Activated CD8-positive, alpha-beta memory T cell treated with anti-CD3 and anti-CD28 coated beads for 36 hours (primary cell): ENCODE measurements at regions not wholly inside any gene's neighbourhood (a gene's known extent, or its start where the extent isn't known, plus 50 kb on each side); places are given as distances from the start of the nearest gene placed in this dataset.
"Not testable (repeated sequence)": the region's sequence is repeated elsewhere in the genome, so short reads cannot be mapped to it uniquely, and the experiment has no call there.

Experiments used
- CTCF ChIA-PET: fragments of 350-600 bp; sonication (Branson Sonifier 250); formaldehyde crosslinking; loops from one replicate; lab custom pipeline; 2021; ENCODE audit warnings: antibody characterized with exemption; lab: Charles Lee
- POLR2A ChIA-PET: fragments of 350-600 bp; sonication (Branson Sonifier 250); formaldehyde crosslinking; loops from one replicate; lab custom pipeline; 2021; ENCODE audit warnings: antibody characterized with exemption; lab: Charles Lee

DNA sequence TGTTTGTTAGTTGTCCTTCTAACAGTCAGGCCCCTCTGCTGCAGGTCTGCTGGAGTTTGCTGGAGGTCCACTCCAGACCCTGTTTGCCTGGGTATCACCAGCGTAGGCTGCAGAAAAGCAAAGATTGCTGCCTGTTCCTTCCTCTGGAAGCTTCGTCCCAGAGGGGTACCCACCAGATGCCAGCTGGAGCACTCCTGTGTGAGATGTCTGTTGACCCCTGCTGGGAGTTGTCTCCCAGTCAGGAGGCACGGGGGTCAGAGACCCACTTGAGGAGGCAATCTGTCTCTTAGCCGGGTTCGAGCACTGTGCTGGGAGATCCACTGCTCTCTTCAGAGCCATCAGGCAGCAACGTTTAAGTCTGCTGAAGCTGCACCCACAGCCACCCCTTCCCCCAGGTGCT, 1356.4 kb downstream of the RPA4 start:
- POLR2A ChIA-PET, CTCF ChIA-PET: not testable (repeated sequence)

DNA sequence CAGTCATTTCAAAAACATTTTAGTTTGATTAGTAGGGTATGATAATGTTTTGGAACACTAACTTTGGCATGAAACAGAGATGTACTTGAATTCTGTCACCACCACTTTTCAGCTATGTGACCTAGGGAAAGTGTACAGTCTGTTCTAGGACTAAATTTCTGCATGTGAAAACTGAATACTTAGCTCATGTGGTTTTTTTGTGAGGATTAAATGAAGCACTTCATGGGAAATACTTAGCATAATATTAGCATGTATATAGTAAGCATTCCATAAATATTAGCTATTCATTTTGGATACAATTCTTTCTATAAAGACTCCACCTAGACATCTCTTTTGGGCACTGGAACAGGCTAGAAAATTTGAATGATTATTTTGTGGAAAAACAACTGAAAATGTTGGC, 1379.4 kb downstream of the RPA4 start:
- ChIA-PET CTCF (interaction anchor here (1.4 kb wide), 1 partner anchor 9 kb away, joined by 4 read pairs; no protein-coding TSS in a partner anchor), POLR2A (no interaction called here)

DNA sequence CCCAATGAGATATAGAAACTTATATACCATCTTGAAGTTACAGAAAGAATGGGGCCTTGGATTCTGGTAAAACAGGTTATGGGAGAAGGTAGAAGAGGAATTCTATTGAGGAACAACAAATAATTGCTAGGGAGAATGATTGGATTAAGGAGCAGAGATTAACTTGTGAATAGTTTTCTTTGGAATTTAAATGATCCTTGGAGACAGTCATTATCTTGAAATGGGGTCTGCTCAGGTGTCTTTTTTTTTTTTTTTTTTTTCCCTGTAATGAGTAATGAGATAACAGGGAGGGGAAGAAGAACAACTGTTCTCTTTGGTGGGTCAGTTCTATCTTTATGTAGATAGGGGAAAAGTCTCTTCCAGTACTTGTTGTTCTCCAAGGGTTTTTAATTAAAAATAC, 1406.0 kb downstream of the RPA4 start:
- POLR2A ChIA-PET, result no interaction called here
- CTCF ChIA-PET, result no interaction called here

DNA sequence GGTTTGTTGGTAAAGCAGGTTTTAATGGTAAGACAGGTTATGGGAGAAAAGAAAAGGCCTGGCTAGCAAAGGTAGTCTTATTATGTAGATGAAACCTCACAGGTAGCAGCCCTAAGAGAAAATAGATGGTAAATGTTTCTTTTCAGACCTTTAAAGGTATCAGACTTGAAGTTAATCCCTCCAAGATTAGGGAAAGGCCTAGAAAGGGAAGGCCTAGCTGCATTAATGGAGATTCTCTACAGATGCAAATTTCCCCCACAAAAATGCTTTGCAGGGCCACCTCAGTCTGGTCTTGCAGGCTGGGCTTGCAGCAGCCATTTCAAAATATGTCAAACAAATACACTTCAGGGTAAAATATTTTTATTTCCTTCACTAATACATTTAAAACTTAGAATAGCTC, 1410.6 kb downstream of the RPA4 start:
- POLR2A ChIA-PET, result no interaction called here
- CTCF ChIA-PET, result no interaction called here

DNA sequence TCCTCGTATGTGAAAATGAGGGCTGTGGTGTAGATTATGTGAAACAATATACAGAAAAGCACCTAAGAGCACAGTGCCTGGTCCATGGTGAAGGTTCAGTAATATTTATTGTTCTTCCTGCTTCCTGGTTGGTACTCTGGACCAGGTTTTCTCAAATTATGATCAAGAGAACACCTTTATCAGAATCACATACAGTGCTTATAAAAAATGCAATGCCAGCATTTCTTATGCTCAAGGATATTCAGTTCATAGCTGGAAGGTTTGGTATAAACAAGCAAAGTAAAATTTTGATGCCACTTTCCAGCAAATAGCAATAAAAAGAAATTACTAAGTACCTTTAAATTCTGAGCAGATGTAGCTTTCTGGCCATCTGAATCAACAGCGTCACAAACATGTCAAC, 1412.4 kb downstream of the RPA4 start:
- ChIA-PET CTCF (no interaction called here), POLR2A (no interaction called here)

DNA sequence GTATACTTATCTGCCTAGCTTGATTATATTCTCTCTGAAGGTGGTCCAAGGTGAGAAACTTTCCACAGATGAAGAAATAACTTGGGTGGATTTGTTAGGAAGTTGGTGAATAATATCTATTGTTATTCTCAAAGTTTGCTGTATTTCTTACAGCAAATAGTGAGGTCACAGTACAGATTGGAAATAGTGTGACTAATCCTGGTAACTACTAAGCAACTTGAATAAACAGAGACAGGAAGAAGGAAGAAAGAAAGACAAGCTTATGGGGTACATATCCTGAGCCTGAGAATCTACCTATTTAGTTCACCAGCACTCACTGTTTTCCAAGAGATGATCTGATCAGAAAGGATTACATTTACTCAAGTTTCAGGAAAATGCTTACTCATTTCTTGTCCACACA, 1416.1 kb downstream of the RPA4 start:
- ChIA-PET POLR2A (no interaction called here), CTCF (no interaction called here)

DNA sequence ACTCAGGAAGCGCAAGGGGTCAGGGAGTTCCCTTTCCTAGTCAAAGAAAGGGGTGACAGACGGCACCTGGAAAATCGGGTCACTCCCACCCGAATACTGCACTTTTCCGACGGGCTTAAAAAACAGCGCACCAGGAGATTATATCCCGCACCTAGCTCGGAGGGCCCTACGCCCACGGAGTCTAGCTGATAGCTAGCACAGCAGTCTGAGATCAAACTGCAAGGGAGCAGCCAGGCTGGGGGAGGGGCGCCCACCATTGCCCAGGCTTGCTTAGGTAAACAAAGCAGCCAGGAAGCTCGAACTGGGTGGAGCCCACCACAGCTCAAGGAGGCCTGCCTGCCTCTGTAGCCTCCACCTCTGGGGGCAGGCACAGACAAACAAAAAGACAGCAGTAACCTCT, 1416.8 kb downstream of the RPA4 start:
- CTCF ChIA-PET, POLR2A ChIA-PET: not testable (repeated sequence)

DNA sequence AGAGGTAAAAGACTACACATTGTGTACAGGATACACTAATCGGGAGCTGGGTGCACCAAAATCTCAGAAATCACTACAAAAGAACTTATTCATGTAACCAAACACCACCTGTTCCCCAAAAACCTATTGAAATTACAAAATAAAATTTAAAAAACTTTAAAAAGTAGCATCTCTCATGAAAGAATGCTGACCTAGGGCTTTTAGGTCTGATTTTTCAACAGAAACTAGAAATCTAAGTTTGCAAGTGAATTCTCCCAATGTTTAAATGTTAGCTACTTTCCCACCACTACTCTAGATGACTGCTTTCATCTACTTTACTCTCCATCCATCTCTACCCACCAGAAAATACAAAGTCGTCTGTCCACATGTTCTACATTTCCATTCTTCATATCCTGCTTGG, 1447.7 kb downstream of the RPA4 start:
- POLR2A ChIA-PET, result no interaction called here
- CTCF ChIA-PET, result no interaction called here

DNA sequence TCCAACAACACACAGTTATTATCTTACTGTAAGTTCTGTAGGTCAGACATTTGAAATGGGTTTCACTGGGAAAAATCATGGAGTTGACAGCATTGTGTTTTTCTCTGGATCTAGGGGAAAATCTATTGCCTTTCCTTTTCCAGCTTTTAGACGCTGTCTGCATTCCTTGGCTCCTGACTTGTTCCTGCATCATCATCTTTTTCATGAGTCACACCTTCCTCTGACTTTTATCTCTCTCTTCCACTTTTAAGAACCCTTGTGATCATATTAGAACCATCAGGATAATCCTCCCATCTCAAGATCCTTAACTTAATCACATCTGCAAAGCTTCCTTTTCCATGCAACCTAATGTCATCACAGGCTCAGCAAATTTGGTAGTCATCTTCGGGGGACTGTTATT, 1454.8 kb downstream of the RPA4 start:
- POLR2A ChIA-PET, result no interaction called here
- CTCF ChIA-PET, result no interaction called here

DNA sequence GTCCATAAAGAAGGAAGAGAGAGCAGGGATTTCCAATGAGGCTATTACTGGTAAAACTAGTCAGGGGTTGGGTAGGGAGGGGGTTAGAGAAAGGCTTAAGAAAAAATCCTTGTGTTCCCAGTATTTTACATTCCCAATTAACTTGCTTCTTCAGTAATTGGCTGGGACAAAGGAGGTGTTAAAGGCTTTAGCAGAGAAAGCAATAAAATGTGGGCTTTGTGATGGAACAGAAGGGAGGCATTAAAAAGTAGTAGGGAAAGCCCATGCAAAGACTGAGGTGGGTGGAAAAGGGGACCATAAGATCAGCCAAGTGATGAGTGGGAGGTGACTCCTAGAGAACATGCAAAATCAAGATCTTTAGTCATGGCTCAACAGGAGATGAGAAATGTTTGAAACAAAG, 1467.2 kb downstream of the RPA4 start:
- POLR2A ChIA-PET, result no interaction called here
- CTCF ChIA-PET, result no interaction called here

DNA sequence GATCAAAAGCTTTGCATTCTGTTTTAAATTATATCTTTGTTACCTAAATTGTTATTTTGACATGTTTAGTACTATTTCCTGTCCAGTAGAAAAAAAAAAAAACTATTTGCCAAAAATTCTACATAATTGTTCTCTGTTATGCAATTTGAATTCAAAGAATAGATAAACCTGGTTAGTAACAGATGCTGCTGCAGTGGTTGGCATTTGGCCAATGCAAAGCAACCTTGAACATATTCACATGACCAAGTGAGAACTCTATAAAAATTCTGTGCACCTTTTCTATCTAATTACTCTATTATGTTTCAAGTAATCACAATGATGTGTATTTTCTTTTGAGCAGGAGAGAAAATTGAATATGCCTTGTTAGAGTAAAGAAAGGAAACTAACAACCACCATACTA, 1473.4 kb downstream of the RPA4 start:
- POLR2A ChIA-PET, result no interaction called here
- CTCF ChIA-PET, result no interaction called here

DNA sequence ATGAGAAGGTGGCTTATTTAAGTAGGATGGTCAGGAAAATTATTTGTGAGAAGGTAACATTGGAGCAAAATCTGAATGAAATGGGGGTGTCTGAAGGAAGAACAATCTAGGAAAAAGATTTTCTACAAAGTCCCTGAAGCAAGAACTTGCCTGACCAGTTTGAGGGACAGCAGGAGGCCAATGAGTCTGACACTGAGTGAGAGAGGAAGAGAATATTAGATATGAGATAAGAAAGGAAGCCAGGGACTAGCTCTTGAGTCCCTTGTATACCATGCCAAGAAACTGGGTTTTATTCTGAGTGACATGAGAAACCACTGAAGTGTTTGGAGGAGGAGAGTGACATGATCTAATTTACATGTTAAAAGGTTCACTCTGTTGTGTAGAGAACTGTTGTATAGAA, 1478.9 kb downstream of the RPA4 start:
- ChIA-PET CTCF (no interaction called here), POLR2A (no interaction called here)

DNA sequence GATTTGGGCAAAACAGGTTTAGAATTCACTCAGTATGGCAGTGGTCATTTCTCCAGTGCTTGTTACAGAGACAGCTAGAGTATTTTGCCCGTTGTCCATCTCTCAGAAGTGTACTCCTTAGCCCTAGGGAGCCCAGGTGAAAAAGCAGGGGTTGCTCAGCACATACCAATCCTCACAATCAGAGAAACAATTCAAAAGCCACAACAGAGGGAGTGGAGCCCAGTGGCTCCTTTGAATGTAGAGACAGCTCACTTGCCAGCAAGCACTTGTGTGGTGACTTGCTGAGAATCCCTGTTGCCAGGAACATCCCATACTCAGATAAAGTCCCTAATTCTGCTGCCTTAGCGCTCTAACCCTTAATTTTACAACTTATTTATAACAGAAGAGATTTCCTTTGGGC, 1488.3 kb downstream of the RPA4 start:
- CTCF ChIA-PET, result no interaction called here
- POLR2A ChIA-PET, result no interaction called here

DNA sequence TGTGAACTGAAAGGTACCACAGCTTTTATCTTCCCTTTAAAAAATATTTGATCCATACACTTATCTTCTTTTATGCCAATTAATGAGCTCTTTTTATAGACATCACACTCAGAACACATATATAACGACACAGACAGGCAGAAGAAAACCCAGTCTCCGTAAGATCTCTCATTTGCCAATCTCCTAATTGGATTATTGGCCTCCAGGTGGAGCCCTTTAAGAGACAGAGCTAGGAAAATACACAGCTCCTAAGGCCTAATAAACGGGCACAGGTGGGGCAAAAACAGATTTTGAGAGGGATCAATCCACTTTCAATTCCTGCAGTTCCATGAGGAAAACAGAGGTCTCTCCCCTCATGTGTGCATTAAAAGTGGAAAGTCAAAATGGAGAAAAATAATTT, 1495.4 kb downstream of the RPA4 start:
- ChIA-PET CTCF (no interaction called here), POLR2A (no interaction called here)

DNA sequence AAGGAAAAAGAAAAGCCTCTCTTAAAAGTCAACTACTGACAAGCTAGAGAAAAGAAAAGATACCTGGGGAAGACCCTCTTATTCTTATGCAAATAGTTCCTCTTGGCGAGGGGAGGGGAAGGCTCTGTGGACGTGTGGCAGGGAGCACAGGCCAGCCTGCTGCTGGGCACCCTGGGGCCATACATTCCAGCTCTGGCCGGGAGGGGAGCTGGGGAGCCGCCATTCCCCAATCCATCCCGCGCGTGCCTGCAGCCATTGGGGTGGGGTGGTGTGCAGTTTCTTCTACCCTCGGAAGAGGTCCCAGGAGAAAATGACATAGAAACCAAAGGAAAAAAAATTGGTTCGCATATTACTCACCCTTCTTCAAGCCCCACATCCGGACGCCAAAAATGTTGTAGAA, 1496.4 kb downstream of the RPA4 start:
- POLR2A ChIA-PET, result no interaction called here
- CTCF ChIA-PET, result no interaction called here

DNA sequence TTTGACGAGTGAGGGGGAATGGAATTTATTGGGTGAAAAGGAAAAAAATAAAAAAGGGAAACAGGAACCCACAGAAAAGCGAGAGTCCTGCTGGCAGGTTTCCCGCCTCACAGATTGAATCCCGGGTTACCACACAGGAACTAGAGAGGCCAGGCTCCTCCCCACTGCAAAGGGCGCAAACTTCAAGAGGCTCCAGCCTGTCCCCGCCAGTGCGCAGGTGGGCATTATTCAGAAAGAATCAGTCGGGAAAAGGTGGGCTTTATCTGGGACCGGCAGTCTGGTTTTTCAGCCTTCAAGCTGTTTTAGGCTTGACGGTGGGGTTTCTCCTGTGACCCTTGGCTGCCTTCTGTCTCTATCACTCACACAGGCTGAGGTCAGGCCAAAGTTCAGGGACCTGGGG, 1496.8 kb downstream of the RPA4 start:
- ChIA-PET CTCF (no interaction called here), POLR2A (no interaction called here)

DNA sequence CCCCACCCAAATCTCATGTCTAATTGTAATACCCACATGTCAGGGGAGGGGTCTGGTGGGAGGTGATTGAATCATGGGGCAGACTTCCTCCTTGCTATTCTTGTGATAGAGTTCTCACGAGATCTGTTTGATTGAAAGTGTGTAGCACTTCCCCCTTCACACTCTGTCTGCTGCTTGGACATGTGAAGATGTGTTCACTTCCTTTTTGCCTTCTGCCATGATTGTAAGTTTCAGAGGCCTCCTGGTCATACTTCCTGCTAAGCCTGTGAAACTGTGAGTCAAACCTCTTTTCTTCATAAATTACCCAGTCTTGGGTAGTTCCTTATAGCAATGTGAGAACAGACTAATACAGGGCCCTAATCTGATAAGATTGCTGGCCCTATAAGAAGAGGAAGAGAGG, 1514.8 kb downstream of the RPA4 start:
- ChIA-PET POLR2A (no interaction called here), CTCF (no interaction called here)

DNA sequence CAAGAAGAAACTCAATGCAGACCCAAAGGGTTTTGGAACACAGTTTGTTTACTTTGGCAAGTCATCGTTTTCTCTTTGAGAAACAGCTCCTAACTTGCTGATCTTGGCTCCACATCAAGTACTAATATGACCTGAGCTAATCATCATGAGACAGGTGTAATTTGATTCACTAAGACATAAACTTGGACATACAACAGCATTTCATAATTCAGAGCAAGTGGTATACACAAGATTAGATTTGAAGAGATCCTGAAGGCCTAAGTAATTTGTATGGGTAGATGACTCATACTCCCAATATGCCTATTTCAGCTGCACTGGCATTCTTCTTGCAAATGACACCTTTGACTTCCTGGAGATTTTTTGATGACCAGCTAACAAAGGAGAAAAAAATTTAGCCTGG, 1521.7 kb downstream of the RPA4 start:
- POLR2A ChIA-PET, result no interaction called here
- CTCF ChIA-PET, result no interaction called here

DNA sequence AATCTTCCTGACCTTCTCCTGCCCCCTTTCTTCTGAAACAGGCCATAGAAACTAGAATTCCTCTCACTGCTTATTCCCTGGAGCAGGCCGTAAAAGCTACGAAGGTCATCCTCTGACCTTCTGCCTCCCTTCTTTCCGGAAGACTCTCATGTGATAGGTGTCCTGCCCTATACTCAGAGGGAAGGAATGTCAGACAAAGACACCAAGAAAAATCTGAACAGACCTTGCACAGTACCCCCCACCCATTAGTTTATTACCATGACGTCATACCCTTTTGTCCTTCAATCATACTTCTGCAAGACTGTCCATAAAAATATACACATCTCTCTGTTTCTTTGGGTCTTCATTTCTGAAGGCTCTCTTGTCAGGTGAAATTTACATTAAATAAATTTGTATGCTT, 1523.9 kb downstream of the RPA4 start:
- POLR2A ChIA-PET, result no interaction called here
- CTCF ChIA-PET, result no interaction called here

DNA sequence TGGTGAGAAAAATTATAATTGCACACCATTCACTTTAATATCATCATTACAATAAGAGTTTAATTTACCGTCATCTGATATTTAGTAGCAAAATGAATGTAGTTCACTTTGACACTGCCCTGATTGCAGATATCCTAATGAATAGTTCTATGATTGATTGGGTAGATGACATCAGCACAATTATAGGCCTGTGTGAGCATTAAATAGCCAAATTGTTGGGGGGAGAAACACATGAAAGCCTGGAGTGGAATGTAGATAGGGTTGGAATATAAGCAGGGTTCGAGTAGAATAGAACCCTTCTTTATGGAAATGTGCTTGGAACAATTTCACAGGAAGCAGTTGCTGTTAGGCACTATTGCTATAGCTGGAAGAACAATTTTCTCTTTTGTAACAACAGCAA, 1526.2 kb downstream of the RPA4 start:
- POLR2A ChIA-PET, result no interaction called here
- CTCF ChIA-PET, result no interaction called here

DNA sequence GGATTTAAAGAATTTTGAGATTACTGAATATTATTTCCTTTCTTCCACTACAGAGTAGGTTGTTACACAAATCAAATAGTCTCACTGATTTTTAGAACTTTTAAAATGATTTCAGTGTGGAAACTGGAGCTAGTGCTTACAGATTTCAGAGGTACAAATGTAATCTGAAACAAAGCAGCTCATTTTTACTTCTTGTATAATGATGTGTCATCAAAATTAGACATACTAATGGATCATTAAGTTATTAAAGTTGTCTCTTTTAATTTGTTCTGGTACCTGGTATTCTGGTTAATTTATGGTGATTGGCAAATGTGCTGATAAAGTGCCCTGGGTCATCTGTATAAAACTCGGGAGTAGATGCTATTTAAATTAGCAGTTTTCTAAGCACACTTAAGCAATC, 1528.3 kb downstream of the RPA4 start:
- ChIA-PET POLR2A (no interaction called here), CTCF (no interaction called here)

DNA sequence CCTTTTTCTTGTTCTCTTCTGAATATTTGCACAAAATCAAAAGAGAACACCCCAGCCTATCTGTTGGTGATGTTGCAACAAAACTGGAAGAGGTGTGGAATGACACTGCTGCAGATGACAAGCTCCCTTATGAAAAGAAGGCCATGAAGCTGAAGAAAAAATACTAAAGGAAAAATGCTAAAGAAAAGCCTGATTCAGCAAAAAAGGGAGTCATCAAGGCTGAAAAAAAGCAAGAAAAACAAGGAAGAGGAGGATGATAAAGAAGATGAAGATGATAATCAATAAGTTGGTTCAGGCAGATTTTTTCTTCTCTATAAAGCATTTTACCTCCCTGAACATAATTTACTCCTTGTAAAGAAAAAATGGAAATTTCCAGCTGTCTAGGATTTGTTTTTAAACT, 1538.8 kb downstream of the RPA4 start:
- POLR2A ChIA-PET, result no interaction called here
- CTCF ChIA-PET, result no interaction called here

DNA sequence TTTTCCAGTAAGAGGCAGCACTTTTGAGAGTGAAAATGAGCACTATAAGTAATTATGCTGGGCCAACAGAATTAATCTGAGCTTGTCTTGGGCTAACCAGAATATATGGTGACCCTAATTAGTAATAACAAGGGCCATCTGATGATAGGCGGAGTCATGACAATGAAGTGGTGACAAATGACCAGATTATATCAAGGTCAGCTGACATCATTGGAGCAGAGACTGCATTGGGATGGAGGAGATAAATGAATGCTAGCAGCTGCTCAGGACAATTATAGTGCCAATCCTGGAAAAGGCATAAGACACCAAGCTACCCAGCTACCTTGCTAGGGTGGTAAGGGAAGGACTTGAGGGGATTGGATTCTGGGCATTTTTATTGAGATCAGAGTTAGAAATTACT, 1548.7 kb downstream of the RPA4 start:
- POLR2A ChIA-PET, result no interaction called here
- CTCF ChIA-PET, result no interaction called here
